ENCODE measurements at regions not wholly inside any gene's neighbourhood (a gene's known extent, or its start where the extent isn't known, plus 50 kb on each side); places are given as distances from the start of the nearest gene placed in this dataset.

- TF ChIP-seq, protein P1, sequence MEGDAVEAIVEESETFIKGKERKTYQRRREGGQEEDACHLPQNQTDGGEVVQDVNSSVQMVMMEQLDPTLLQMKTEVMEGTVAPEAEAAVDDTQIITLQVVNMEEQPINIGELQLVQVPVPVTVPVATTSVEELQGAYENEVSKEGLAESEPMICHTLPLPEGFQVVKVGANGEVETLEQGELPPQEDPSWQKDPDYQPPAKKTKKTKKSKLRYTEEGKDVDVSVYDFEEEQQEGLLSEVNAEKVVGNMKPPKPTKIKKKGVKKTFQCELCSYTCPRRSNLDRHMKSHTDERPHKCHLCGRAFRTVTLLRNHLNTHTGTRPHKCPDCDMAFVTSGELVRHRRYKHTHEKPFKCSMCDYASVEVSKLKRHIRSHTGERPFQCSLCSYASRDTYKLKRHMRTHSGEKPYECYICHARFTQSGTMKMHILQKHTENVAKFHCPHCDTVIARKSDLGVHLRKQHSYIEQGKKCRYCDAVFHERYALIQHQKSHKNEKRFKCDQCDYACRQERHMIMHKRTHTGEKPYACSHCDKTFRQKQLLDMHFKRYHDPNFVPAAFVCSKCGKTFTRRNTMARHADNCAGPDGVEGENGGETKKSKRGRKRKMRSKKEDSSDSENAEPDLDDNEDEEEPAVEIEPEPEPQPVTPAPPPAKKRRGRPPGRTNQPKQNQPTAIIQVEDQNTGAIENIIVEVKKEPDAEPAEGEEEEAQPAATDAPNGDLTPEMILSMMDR (conservative IDR thresholded peaks at IDR 0.05; ENCODE audit: low read depth, low read length) = no peak
- no peak for TF ChIP-seq EZH2 (IDR thresholded peaks at IDR 0.05; ENCODE audit: low read length, unreplicated experiment)
Observed at GRCh38 chrX:6372981-6373380, 144.3 kb upstream of the NLGN4X start.
